A673 (cell line): ENCODE measurements at regions not wholly inside any gene's neighbourhood (a gene's known extent, or its start where the extent isn't known, plus 50 kb on each side); places are given as distances from the start of the nearest gene placed in this dataset.

Source experiments
- BruUV-seq: library from RNA; stranded (reverse); fragments of 400-500 nt; replicated peaks from 2 replicates; lab custom pipeline; 2021; lab: Mats Ljungman, UMichigan
- CTCF ChIA-PET: fragments of 300-600 bp; sonication (Branson Sonifier 250); formaldehyde crosslinking; loops from one replicate; lab custom pipeline; 2022; ENCODE audit warnings: antibody characterized with exemption; lab: Charles Lee
- POLR2A ChIA-PET: fragments of 300-600 bp; sonication (Branson Sonifier 250); formaldehyde crosslinking; loops from one replicate; lab custom pipeline; 2022; ENCODE audit warnings: antibody characterized with exemption; ENCODE audit not compliant: low non-redundant PET; lab: Charles Lee
- DNase-seq: peaks from one replicate; pipeline ENCODE4 v3.0.0-alpha.2; 2015; ENCODE audit warnings: low spot score
- H3K27ac ChIP-seq: fragments of 200-600 bp; sonication (generic); 2 replicates; pipeline ENCODE4 v1.5.1; 2016; ENCODE audit warnings: mixed run types, low read depth, mild to moderate bottlenecking, mixed read lengths, antibody characterized with exemption, low read length; ENCODE audit not compliant: poor library complexity, severe bottlenecking
- H3K27me3 ChIP-seq: fragments of 200-600 bp; sonication (generic); replicated peaks from 2 replicates; pipeline ENCODE4 v1.6.1; 2017; ENCODE audit warnings: mixed run types, low read depth, mild to moderate bottlenecking, mixed read lengths, antibody characterized with exemption, low read length; ENCODE audit not compliant: insufficient read depth, poor library complexity
- H3K36me3 ChIP-seq: fragments of 200-600 bp; sonication (generic); 2 replicates; pipeline ENCODE4 v1.6.1; 2016; ENCODE audit warnings: mixed run types, mild to moderate bottlenecking, mixed read lengths, antibody characterized with exemption, low read length; ENCODE audit not compliant: insufficient read depth, poor library complexity, severe bottlenecking
- H3K4me1 ChIP-seq: fragments of 200-600 bp; sonication (generic); 2 replicates; pipeline ENCODE4 v1.6.1; 2017; ENCODE audit warnings: mixed run types, mild to moderate bottlenecking, mixed read lengths, antibody characterized with exemption, low read length; ENCODE audit not compliant: insufficient read depth, poor library complexity, severe bottlenecking
- H3K4me3 ChIP-seq: fragments of 200-600 bp; sonication (generic); 2 replicates; pipeline ENCODE4 v1.5.1; 2016; ENCODE audit warnings: low read depth, mixed run types, mild to moderate bottlenecking, mixed read lengths, low read length; ENCODE audit not compliant: poor library complexity, severe bottlenecking
- H3K9me3 ChIP-seq: fragments of 200-600 bp; sonication (generic); 2 replicates; pipeline ENCODE4 v1.6.1; 2016; ENCODE audit warnings: mixed run types, low read depth, mild to moderate bottlenecking, mixed read lengths, antibody characterized with exemption, low read length; ENCODE audit not compliant: poor library complexity, severe bottlenecking
- CTCF ChIP-seq: fragments of 300-800, 200-600 bp; sonication (generic); conservative IDR thresholded peaks from 2 replicates; pipeline ENCODE4 v1.5.1; 2017; ENCODE audit warnings: low read depth, mild to moderate bottlenecking, antibody characterized with exemption, low read length, moderate library complexity, mixed read lengths
- EZH2 ChIP-seq: fragments of 200-600 bp; sonication (generic); IDR thresholded peaks from 2 replicates; pipeline ENCODE4 v1.6.1; 2017; ENCODE audit warnings: borderline replicate concordance, low read depth, mild to moderate bottlenecking, mixed read lengths, antibody characterized with exemption, low read length; ENCODE audit not compliant: poor library complexity, severe bottlenecking
- intact Hi-C: fragments of 100-400 bp; cut with micrococcal nuclease; formaldehyde crosslinking; loops from one replicate; pipeline ENCODE4 v1.10.0; 2022; ENCODE audit not compliant: unreplicated experiment

GRCh38 chr15:77772641-77773402, 140.1 kb upstream of the LINGO1 start:
- intact Hi-C loops, result no loop called here
- no peak overlapping the region for H3K4me3 ChIP-seq
- H3K27me3 ChIP-seq, result no peaks in the 10 kb centered on the region
- TF ChIP-seq EZH2 (no peak), CTCF (no peak)
- peaks cover 9% of the 10 kb centered on the region for H3K4me1 ChIP-seq
- no peaks in the 10 kb centered on the region for H3K36me3 ChIP-seq
- ChIA-PET CTCF (no interaction called here), POLR2A (no interaction called here)
- H3K27ac ChIP-seq, result no peak overlapping the region
- H3K9me3 ChIP-seq, result no peaks in the 10 kb centered on the region
- BruUV-seq, result no TSS peak
- DNase-seq, result no peak

GRCh38 chr15:77771616-77772015, 138.9 kb upstream of the LINGO1 start:
- TF ChIP-seq CTCF (no peak), EZH2 (no peak)
- CTCF ChIA-PET, result no interaction called here
- no peak for DNase-seq
- POLR2A ChIA-PET, result no interaction called here
- Histone ChIP-seq H3K4me1 (peaks cover 2% of the 10 kb centered on the region), H3K36me3 (no peaks in the 10 kb centered on the region), H3K4me3 (no peak overlapping the region), H3K9me3 (no peaks in the 10 kb centered on the region), H3K27me3 (no peaks in the 10 kb centered on the region), H3K27ac (no peak overlapping the region)
- BruUV-seq, result no TSS peak
- intact Hi-C loops, result no loop called here

- no peak overlapping the region for H3K4me3 ChIP-seq
- TF ChIP-seq EZH2, result no peak
- no peak for TF ChIP-seq CTCF
- BruUV-seq, result no TSS peak
- intact Hi-C loops, result no loop called here
- no peaks in the 10 kb centered on the region for H3K9me3 ChIP-seq
- CTCF ChIA-PET, result no interaction called here
- H3K27ac ChIP-seq, result no peak overlapping the region
- DNase-seq, result no peak
- no peaks in the 10 kb centered on the region for H3K36me3 ChIP-seq
- no peaks in the 10 kb centered on the region for H3K27me3 ChIP-seq
- POLR2A ChIA-PET, result no interaction called here
- H3K4me1 ChIP-seq, result no peaks in the 10 kb centered on the region
Measured at GRCh38 chr15:77769700-77770099, 137.0 kb upstream of the LINGO1 start.
